ENCODE measurements at regions not wholly inside any gene's neighbourhood (a gene's known extent, or its start where the extent isn't known, plus 50 kb on each side); places are given as distances from the start of the nearest gene placed in this dataset.
"Not testable (repeated sequence)": the region's sequence is repeated elsewhere in the genome, so short reads cannot be mapped to it uniquely, and the experiment has no call there.

DNA sequence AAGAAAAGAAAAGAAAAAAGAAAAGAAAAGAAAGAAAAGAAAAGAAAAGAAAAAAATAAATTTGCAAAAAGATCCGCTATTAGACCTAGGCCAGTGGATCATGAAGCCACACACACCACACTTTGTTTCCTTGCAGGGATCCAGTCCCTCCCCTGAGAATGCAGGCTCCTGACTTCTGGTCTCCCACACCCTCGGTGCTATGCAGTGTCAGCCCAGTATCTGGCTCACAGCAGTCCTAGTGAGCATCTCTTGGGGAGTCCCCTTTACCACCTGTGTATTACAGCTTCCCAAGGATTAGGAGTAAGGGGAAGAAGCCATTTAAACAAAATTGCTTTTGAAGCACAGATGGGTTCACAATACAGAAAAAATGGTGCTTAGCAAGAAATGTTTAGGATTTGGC, 174.1 kb upstream of the IRF2BP2 start:
- TF ChIP-seq, protein P1, sequence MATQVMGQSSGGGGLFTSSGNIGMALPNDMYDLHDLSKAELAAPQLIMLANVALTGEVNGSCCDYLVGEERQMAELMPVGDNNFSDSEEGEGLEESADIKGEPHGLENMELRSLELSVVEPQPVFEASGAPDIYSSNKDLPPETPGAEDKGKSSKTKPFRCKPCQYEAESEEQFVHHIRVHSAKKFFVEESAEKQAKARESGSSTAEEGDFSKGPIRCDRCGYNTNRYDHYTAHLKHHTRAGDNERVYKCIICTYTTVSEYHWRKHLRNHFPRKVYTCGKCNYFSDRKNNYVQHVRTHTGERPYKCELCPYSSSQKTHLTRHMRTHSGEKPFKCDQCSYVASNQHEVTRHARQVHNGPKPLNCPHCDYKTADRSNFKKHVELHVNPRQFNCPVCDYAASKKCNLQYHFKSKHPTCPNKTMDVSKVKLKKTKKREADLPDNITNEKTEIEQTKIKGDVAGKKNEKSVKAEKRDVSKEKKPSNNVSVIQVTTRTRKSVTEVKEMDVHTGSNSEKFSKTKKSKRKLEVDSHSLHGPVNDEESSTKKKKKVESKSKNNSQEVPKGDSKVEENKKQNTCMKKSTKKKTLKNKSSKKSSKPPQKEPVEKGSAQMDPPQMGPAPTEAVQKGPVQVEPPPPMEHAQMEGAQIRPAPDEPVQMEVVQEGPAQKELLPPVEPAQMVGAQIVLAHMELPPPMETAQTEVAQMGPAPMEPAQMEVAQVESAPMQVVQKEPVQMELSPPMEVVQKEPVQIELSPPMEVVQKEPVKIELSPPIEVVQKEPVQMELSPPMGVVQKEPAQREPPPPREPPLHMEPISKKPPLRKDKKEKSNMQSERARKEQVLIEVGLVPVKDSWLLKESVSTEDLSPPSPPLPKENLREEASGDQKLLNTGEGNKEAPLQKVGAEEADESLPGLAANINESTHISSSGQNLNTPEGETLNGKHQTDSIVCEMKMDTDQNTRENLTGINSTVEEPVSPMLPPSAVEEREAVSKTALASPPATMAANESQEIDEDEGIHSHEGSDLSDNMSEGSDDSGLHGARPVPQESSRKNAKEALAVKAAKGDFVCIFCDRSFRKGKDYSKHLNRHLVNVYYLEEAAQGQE (IDR thresholded peaks at IDR 0.05; ENCODE audit: low read depth), result not testable (repeated sequence)
- TF ChIP-seq, protein P2, sequence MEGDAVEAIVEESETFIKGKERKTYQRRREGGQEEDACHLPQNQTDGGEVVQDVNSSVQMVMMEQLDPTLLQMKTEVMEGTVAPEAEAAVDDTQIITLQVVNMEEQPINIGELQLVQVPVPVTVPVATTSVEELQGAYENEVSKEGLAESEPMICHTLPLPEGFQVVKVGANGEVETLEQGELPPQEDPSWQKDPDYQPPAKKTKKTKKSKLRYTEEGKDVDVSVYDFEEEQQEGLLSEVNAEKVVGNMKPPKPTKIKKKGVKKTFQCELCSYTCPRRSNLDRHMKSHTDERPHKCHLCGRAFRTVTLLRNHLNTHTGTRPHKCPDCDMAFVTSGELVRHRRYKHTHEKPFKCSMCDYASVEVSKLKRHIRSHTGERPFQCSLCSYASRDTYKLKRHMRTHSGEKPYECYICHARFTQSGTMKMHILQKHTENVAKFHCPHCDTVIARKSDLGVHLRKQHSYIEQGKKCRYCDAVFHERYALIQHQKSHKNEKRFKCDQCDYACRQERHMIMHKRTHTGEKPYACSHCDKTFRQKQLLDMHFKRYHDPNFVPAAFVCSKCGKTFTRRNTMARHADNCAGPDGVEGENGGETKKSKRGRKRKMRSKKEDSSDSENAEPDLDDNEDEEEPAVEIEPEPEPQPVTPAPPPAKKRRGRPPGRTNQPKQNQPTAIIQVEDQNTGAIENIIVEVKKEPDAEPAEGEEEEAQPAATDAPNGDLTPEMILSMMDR (IDR thresholded peaks at IDR 0.05 in 2 of 3, conservative IDR thresholded peaks at IDR 0.05 in 1 of 3; ENCODE audit: borderline replicate concordance in 1 of 3, insufficient read depth in 1 of 3, low read depth in 2 of 3, low read length in 2 of 3), result not testable (repeated sequence)
- TF ChIP-seq EZH2phosphoT487 (IDR thresholded peaks at IDR 0.05; ENCODE audit: borderline replicate concordance); POLR2AphosphoS5 (IDR thresholded peaks at IDR 0.05; ENCODE audit: low read depth, low read length): not testable (repeated sequence)
